Effector memory CD8-positive, alpha-beta T cell (primary cell): ENCODE measurements at regions not wholly inside any gene's neighbourhood (a gene's known extent, or its start where the extent isn't known, plus 50 kb on each side); places are given as distances from the start of the nearest gene placed in this dataset.

ENCODE experiments used
- ATAC-seq: fragments of 150-1000 bp; cut with Tn5 transposase; replicated peaks from 2 replicates; pipeline ENCODE4 v1.10.0; 2021; ENCODE audit warnings: mild to moderate bottlenecking, moderate library complexity
- DNase-seq, 3 experiments: peaks; one replicate each; pipeline ENCODE4 v3.0.0; 2021
- H3K27ac Mint-ChIP-seq, 2 donors: one replicate each; pipeline ENCODE4 v1.8.0; 2022; ENCODE audit warnings: mild to moderate bottlenecking in 2 of 2, mixed read lengths in 2 of 2, moderate library complexity in 2 of 2
- H3K27me3 Mint-ChIP-seq, 2 donors: one replicate each; pipeline ENCODE4 v1.8.0; 2022; ENCODE audit warnings: mixed read lengths in 2 of 2
- H3K36me3 Mint-ChIP-seq: one replicate; pipeline ENCODE4 v1.8.0; 2022; ENCODE audit warnings: mild to moderate bottlenecking, moderate library complexity, mixed read lengths; ENCODE audit not compliant: insufficient read depth
- H3K4me1 Mint-ChIP-seq, 2 donors: one replicate each; pipeline ENCODE4 v1.8.0; 2022; ENCODE audit warnings: low read depth in 2 of 2, mixed read lengths in 2 of 2
- H3K4me3 Mint-ChIP-seq, 2 donors: one replicate each; pipeline ENCODE4 v1.8.0; 2022; ENCODE audit warnings: mild to moderate bottlenecking in 2 of 2, mixed read lengths in 2 of 2, moderate library complexity in 2 of 2
- H3K9me3 Mint-ChIP-seq, 2 donors: one replicate each; pipeline ENCODE4 v1.8.0; 2022; ENCODE audit warnings: mixed read lengths in 2 of 2

GRCh38 chr11:131027491-131027890, 111.2 kb upstream of the SNX19 start:
- Mint-ChIP-seq H3K27ac (no peak overlapping the region), H3K9me3 (peaks cover 0 to 3% of the 10 kb centered on the region in 2 donors), H3K4me3 (no peak overlapping the region), H3K4me1 (no peaks in the 10 kb centered on the region), H3K36me3 (no peaks in the 10 kb centered on the region), H3K27me3 (no peaks in the 10 kb centered on the region)
- DNase-seq (no peak), ATAC-seq (no peak)

GRCh38 chr11:131033151-131033651, 116.9 kb upstream of the SNX19 start:
- Mint-ChIP-seq H3K9me3 (peaks cover 3 to 6% of the 10 kb centered on the region in 2 donors), H3K4me1 (no peaks in the 10 kb centered on the region), H3K27ac (no peak overlapping the region), H3K4me3 (no peak overlapping the region), H3K27me3 (peaks cover 0 to 8% of the 10 kb centered on the region in 2 donors), H3K36me3 (no peaks in the 10 kb centered on the region)
- no peak for ATAC-seq
- no peak for DNase-seq

GRCh38 chr11:131036514-131036913, 120.2 kb upstream of the SNX19 start:
- Mint-ChIP-seq H3K9me3 (peaks cover 0 to 7% of the 10 kb centered on the region in 2 donors), H3K4me3 (no peak overlapping the region), H3K27ac (no peak overlapping the region), H3K27me3 (peaks cover 0 to 19% of the 10 kb centered on the region in 2 donors), H3K4me1 (no peaks in the 10 kb centered on the region), H3K36me3 (no peaks in the 10 kb centered on the region)
- ATAC-seq (no peak), DNase-seq (no peak)

GRCh38 chr11:131037873-131038272, 121.6 kb upstream of the SNX19 start:
- DNase-seq (no peak), ATAC-seq (no peak)
- no peaks in the 10 kb centered on the region for H3K4me1 Mint-ChIP-seq
- H3K9me3 Mint-ChIP-seq: peaks cover 0 to 7% of the 10 kb centered on the region in 2 donors
- H3K4me3 Mint-ChIP-seq: no peak overlapping the region
- H3K27ac Mint-ChIP-seq: no peak overlapping the region
- H3K27me3 Mint-ChIP-seq: peaks cover 0 to 19% of the 10 kb centered on the region in 2 donors
- no peaks in the 10 kb centered on the region for H3K36me3 Mint-ChIP-seq

- Mint-ChIP-seq H3K27ac (no peak overlapping the region), H3K27me3 (peaks cover 0 to 19% of the 10 kb centered on the region in 2 donors), H3K36me3 (no peaks in the 10 kb centered on the region), H3K4me3 (no peak overlapping the region), H3K9me3 (peaks cover 0 to 7% of the 10 kb centered on the region in 2 donors), H3K4me1 (no peaks in the 10 kb centered on the region)
- no peak for ATAC-seq
- DNase-seq: no peak
Measured at GRCh38 chr11:131038597-131038996, 122.3 kb upstream of the SNX19 start.

GRCh38 chr11:131041331-131042040, 125.2 kb upstream of the SNX19 start:
- Mint-ChIP-seq H3K9me3 (peaks cover 0 to 9% of the 10 kb centered on the region in 2 donors), H3K4me3 (no peak overlapping the region)

GRCh38 chr11:131042041-131042390, 125.7 kb upstream of the SNX19 start:
- Mint-ChIP-seq H3K27ac (no peak overlapping the region), H3K9me3 (peaks cover 3 to 14% of the 10 kb centered on the region in 2 donors), H3K27me3 (peaks cover 6 to 28% of the 10 kb centered on the region in 2 donors), H3K4me1 (peaks cover 0 to 1% of the 10 kb centered on the region in 2 donors), H3K36me3 (no peaks in the 10 kb centered on the region), H3K4me3 (no peak overlapping the region)
- ATAC-seq (no peak), DNase-seq (no peak)

More at GRCh38 chr11:131041331-131042040, 125.2 kb upstream of the SNX19 start:
- DNase-seq (no peak), ATAC-seq (no peak)
- Mint-ChIP-seq H3K36me3 (no peaks in the 10 kb centered on the region), H3K27me3 (peaks cover under 1 to 23% of the 10 kb centered on the region in 2 donors), H3K4me1 (no peaks in the 10 kb centered on the region), H3K27ac (no peak overlapping the region)

GRCh38 chr11:131043251-131043650, 127.0 kb upstream of the SNX19 start:
- Mint-ChIP-seq H3K4me3 (no peak overlapping the region), H3K36me3 (no peaks in the 10 kb centered on the region), H3K27me3 (peaks cover 6 to 29% of the 10 kb centered on the region in 2 donors), H3K9me3 (peaks cover 3 to 8% of the 10 kb centered on the region in 2 donors), H3K4me1 (peaks cover 0 to 1% of the 10 kb centered on the region in 2 donors), H3K27ac (no peak overlapping the region)
- ATAC-seq (no peak), DNase-seq (no peak)

- no peak overlapping the region for H3K27ac Mint-ChIP-seq
- DNase-seq: no peak
- H3K9me3 Mint-ChIP-seq: peaks cover 6 to 7% of the 10 kb centered on the region in 2 donors
- no peak for ATAC-seq
- no peak overlapping the region for H3K4me3 Mint-ChIP-seq
- H3K27me3 Mint-ChIP-seq: peaks cover 6 to 19% of the 10 kb centered on the region in 2 donors
- H3K4me1 Mint-ChIP-seq: peaks cover 0 to 1% of the 10 kb centered on the region in 2 donors
- no peaks in the 10 kb centered on the region for H3K36me3 Mint-ChIP-seq
Measured at GRCh38 chr11:131044851-131045250, 128.6 kb upstream of the SNX19 start.

GRCh38 chr11:131052367-131052766, 136.1 kb upstream of the SNX19 start:
- ATAC-seq (no peak), DNase-seq (no peak)
- Mint-ChIP-seq H3K4me3 (no peak overlapping the region), H3K4me1 (no peaks in the 10 kb centered on the region), H3K27me3 (peaks cover 0 to 8% of the 10 kb centered on the region in 2 donors), H3K27ac (no peak overlapping the region), H3K9me3 (peaks cover 0 to 6% of the 10 kb centered on the region in 2 donors), H3K36me3 (no peaks in the 10 kb centered on the region)

GRCh38 chr11:131056036-131056435, 139.8 kb upstream of the SNX19 start:
- H3K4me1 Mint-ChIP-seq: no peaks in the 10 kb centered on the region
- H3K36me3 Mint-ChIP-seq: no peaks in the 10 kb centered on the region
- H3K27me3 Mint-ChIP-seq: peaks cover 0 to 6% of the 10 kb centered on the region in 2 donors
- no peaks in the 10 kb centered on the region for H3K9me3 Mint-ChIP-seq
- H3K27ac Mint-ChIP-seq: no peak overlapping the region
- DNase-seq (no peak), ATAC-seq (no peak)
- no peak overlapping the region for H3K4me3 Mint-ChIP-seq

- DNase-seq: no peak
Measured at GRCh38 chr11:131063638-131064037, 147.4 kb upstream of the SNX19 start.

GRCh38 chr11:131064373-131064991, 148.2 kb upstream of the SNX19 start:
- peaks cover 17 to 29% of the 10 kb centered on the region in 2 donors for H3K27me3 Mint-ChIP-seq
- no peak overlapping the region for H3K4me3 Mint-ChIP-seq
- DNase-seq (no peak), ATAC-seq (no peak)
- peaks cover 6% of the 10 kb centered on the region for H3K36me3 Mint-ChIP-seq
- no peak overlapping the region for H3K27ac Mint-ChIP-seq
- H3K4me1 Mint-ChIP-seq: no peaks in the 10 kb centered on the region
- H3K9me3 Mint-ChIP-seq: peaks cover 0 to 2% of the 10 kb centered on the region in 2 donors

More at GRCh38 chr11:131063638-131064037, 147.4 kb upstream of the SNX19 start:
- no peak for ATAC-seq
- Mint-ChIP-seq H3K27me3 (peaks cover 17 to 29% of the 10 kb centered on the region in 2 donors), H3K27ac (no peak overlapping the region), H3K9me3 (peaks cover 0 to 2% of the 10 kb centered on the region in 2 donors), H3K36me3 (peaks cover 6% of the 10 kb centered on the region), H3K4me3 (no peak overlapping the region), H3K4me1 (no peaks in the 10 kb centered on the region)
